ENCODE measurements at regions not wholly inside any gene's neighbourhood (a gene's known extent, or its start where the extent isn't known, plus 50 kb on each side); places are given as distances from the start of the nearest gene placed in this dataset.

GRCh38 chr7:35468606-35469005 lies 214.7 kb upstream of the TBX20 start:
- TF ChIP-seq, protein P1, sequence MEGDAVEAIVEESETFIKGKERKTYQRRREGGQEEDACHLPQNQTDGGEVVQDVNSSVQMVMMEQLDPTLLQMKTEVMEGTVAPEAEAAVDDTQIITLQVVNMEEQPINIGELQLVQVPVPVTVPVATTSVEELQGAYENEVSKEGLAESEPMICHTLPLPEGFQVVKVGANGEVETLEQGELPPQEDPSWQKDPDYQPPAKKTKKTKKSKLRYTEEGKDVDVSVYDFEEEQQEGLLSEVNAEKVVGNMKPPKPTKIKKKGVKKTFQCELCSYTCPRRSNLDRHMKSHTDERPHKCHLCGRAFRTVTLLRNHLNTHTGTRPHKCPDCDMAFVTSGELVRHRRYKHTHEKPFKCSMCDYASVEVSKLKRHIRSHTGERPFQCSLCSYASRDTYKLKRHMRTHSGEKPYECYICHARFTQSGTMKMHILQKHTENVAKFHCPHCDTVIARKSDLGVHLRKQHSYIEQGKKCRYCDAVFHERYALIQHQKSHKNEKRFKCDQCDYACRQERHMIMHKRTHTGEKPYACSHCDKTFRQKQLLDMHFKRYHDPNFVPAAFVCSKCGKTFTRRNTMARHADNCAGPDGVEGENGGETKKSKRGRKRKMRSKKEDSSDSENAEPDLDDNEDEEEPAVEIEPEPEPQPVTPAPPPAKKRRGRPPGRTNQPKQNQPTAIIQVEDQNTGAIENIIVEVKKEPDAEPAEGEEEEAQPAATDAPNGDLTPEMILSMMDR (IDR thresholded peaks at IDR 0.05) = no peak
- no peak for TF ChIP-seq POLR2A (IDR thresholded peaks at IDR 0.05)
